DMS 273 (cell line): ENCODE measurements at regions not wholly inside any gene's neighbourhood (a gene's known extent, or its start where the extent isn't known, plus 50 kb on each side); places are given as distances from the start of the nearest gene placed in this dataset.

Source experiments
- DNase-seq: peaks from one replicate; lab custom pipeline; 2025; ENCODE audit not compliant: unreplicated experiment; lab: John Stamatoyannopoulos, UW

- no peak for DNase-seq
Measured at GRCh38 chr4:24070117-24070516, 180.3 kb upstream of the PPARGC1A start.

DNA sequence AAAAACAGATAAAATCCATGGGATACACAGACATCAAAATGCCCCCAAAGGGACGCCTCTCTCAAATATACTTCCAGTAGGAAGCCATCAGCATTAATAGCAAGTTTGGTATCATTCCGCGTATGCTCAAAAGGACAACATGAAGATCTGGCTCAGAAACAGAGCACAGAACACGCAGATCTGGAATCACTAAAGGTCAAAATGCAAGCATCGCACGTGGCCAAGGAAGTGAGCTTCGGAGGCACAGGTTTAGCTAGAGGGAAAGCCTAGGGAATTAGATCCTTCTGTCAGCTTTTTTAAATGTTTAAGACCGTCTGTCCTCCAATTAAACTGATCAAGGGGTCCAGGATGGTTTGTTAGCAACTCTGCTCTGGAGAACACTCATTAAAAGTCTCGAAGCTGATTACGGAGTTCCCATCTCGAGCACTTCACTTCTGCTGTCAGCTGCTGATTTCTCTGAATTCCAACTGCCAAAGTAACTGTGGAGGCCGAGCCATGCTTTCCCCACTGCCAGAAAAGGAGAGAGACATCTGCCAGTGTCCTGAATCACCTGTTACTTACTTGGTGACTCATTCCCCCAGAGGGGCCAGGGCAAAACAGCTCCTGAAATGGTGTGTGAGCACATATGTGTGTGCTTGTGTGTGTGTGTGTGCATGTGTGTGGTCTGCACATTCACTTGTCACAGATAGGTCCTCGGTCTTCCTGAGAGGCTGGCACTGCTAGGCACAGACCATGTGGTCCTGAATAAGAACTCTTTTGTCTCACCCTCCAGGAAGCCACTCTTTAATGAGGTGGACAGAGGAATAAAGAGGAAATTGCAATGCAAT lies 177.7 kb upstream of the PPARGC1A start:
- peak; percentile 89 for DNase-seq

DNA sequence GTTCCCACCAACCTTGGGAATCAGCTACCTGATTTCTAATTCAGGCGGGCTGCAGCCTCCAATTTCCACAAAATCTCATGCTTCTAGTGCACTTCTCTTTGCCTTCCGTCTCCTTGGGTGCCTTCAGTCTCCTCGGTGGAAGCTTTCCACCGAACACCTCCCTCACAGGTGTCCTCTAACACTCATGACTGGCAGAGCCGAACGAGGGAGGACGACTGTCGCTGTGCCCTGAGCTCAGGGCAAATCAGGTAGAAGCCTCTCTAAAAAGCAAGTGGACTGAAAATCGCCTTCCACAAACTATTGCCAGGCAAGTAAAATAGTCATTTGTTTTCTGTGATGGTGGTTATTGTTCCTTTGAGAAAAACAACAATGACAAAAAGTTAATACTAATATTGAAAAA lies 176.1 kb upstream of the PPARGC1A start:
- DNase-seq: no peak

DNA sequence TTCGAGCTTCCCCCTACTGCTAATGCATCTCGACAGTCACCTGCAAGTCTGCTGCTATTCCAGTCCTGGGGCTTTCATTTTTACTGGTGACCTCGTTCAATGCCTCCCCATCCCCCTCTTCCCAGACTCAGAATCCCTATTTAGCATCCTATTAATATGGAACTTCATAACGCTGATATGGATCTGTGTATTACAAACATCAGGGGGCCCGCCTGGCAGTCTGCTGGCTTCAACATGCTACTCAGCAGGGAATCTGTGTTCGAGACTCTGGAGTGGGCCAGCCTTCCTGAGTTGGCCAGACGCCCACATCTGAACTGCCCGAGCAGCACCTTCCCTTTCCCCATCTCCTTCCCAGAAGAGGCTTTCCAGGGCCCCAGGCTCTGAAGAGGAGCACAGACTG lies 173.9 kb upstream of the PPARGC1A start:
- DNase-seq: peak; percentile 64

GRCh38 chr4:24060932-24061331 lies 171.1 kb upstream of the PPARGC1A start:
- DNase-seq: no peak

- no peak for DNase-seq
Measured at GRCh38 chr4:24059839-24060238, 170.0 kb upstream of the PPARGC1A start.

- DNase-seq: no peak
Measured at GRCh38 chr4:24057915-24058559, 168.2 kb upstream of the PPARGC1A start.

DNA sequence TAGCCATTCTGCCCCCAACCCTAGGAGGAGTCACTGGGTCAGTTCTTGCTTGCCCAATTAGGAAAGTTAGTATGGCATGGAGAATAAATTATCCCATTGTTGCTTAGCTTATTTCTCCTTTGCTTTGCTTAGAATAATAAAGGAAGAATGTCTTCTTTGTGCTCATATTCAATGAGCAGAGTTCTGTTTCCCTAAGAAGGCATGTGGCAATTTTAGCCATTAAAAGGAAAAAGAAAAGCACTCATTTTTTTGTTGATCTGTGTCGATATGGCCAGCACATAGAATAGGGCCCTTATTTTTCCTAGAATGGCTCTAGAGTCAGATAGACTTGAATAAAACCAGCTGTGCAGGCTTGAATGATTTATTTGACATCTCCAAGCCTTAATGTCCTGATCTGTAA lies 166.4 kb upstream of the PPARGC1A start:
- no peak for DNase-seq

DNA sequence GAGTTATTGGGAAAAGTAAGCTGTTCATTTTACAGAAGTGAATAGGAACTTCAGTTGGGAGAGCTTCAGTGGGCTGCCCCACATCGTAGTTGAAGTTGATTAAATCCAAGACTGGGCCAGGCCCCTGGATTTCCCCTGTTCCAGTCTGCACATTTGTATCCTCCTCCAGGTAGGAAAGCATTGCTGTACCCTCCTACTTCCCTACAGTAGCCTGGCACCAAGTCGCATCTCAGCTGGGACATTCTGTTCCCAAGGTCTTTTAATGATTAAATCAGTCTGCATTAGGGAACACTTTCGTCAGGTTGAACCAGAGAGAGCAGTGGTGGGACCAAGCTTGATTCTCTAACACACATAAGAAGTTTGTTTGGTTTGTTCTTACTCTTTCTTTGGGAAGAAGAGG lies 165.8 kb upstream of the PPARGC1A start:
- no peak for DNase-seq

DNA sequence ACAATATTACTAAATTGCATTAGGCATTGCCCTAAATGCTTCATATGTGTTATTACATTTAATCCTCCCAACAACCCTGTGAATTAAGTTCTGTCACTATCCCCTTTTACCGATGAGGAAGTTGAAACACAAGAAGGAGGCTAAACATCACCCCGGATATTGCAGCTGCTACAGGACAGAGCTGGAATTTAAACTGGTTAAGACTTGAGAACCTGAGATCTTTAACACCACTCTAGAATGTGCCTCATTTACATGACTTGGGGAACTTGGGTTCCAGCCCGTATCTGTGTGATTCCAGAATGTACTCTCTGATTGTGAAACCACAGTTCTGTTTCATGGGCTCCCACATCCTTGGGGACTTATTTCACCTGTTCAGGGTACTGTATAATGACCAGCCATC lies 165.1 kb upstream of the PPARGC1A start:
- DNase-seq: no peak

DNA sequence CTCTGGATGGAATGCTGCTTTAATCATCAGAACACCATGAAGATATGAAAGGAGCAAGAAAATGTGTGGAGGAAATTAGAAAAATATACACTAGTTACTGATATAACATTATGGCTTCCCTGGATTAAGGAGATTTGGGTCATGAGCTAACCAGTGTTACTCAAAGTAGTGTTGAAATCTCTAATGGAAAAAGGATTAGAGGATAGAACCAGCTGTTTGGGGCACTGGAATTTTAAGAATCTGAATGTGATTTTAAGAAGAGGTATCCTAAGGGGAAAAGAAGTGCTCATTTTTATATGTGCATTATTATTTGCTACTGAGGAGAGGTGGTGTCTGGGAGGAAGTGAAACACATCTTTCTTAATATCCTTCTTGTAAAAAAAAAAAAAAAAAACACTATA lies 164.1 kb upstream of the PPARGC1A start:
- no peak for DNase-seq

DNA sequence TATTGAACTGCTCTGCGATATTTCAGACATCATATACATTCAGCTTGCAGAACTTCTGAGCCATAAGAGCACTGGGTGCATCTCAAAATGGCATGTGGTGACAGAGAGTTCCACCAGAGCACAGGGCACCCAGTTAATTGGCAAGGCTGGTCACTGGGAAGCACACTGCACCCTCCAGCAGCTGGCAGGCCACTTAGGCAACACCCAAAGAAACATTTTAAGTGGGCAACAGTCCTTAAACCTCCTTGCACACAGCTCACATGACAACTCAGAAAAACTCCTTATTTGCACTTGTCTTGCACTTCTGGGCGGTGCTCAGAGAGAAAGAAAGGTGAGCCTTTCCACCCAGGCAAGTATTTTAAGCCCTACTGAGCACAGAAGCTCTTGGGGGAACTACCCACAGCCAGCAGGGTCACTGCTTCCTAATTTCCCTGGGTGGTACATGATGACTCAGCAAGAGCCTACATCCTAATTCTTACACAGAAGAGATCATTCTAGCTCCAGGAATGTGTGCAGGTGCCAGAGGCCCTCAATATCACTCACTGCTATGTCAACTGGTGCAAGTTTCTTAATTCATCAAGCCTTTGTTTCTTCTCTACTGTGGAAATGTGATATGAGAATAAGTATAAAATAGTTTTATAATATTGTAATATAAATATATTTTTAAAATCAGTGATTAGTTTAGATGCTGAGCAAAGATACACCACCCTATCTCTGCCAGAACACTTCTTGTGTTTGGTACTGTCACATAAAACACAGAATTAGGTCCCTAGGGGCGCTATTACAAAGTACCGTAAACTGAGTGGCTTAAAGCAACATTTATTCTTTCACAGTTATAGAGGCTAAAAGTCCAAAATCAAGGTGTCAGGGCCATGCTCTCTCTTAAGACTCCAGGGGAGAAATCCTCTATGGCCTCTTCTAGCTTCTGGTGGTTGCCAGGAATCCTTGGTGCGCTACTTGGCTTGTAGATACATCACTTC lies 155.1 kb upstream of the PPARGC1A start:
- DNase-seq: no peak

GRCh38 chr4:24042094-24042493 lies 152.2 kb upstream of the PPARGC1A start:
- DNase-seq: no peak

DNA sequence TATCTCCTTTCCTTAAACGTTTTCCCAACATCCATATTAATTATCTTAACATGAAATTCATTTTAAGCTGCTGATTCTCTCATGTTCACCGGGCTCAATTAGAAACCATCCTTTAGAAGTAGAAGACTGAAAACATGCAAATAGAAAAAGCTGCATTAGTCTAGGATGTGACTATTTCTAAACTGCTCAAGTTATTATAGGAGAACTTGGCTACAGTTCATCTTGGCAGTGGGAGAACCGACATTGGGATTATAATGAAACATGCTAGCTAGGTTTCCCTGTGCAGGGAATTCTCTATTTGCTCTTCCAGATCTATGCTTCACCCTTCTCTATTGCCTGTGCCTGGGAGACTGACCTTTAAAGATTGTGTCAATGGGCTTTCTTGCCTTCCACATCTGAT lies 151.0 kb upstream of the PPARGC1A start:
- no peak for DNase-seq

GRCh38 chr4:24033626-24034025 lies 143.8 kb upstream of the PPARGC1A start:
- DNase-seq: no peak

- peak; percentile 11 for DNase-seq
Measured at GRCh38 chr4:24032371-24032989, 142.6 kb upstream of the PPARGC1A start.

- DNase-seq: no peak
Measured at GRCh38 chr4:24026596-24026995, 136.7 kb upstream of the PPARGC1A start.

- DNase-seq: no peak
Measured at GRCh38 chr4:24024605-24025004, 134.8 kb upstream of the PPARGC1A start.

DNA sequence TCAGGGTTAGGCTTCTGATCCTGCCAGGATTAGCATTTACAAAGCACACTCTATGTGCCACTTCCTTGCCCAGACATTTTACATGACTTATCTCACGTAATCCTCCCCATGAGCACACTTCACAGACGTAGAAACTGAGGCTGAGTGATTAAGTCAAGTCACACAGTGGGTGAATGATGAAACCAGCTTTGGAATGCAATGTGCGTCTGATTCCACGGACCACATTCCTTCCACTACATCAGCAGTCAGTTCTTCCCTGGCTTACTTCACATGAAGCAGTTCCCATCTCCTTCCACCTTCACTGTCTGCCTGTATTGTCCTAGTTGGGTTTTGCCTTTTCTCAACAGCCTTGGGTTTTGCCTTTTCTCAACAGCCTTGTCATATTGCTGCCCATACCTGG lies 134.3 kb upstream of the PPARGC1A start:
- DNase-seq: no peak

GRCh38 chr4:24015782-24016181 lies 125.9 kb upstream of the PPARGC1A start:
- no peak for DNase-seq
